Common myeloid progenitor, CD34-positive (primary cell): ENCODE measurements at regions not wholly inside any gene's neighbourhood (a gene's known extent, or its start where the extent isn't known, plus 50 kb on each side); places are given as distances from the start of the nearest gene placed in this dataset.

ENCODE experiments used
- CTCF ChIA-PET: fragments of 350-600 bp; sonication (Branson Sonifier 250); formaldehyde crosslinking; loops from one replicate; lab custom pipeline; 2021; ENCODE audit warnings: antibody characterized with exemption; lab: Charles Lee
- POLR2A ChIA-PET: fragments of 350-600 bp; sonication (Branson Sonifier 250); formaldehyde crosslinking; loops from one replicate; lab custom pipeline; 2021; ENCODE audit warnings: antibody characterized with exemption; lab: Charles Lee
- DNase-seq, 3 donors: peaks; one replicate each; pipeline versions ENCODE4 v3.0.0 to v3.0.0-alpha.2; 2013
- H3K27ac ChIP-seq, 2 experiments: 1 replicate in 1 of 2; 2 replicates in 1 of 2; pipeline ENCODE4 v1.7.0; 2013; ENCODE audit warnings: inconsistent platforms in 2 of 2, low read length in 2 of 2, mild to moderate bottlenecking in 2 of 2, low read depth in 1 of 2, moderate library complexity in 1 of 2; ENCODE audit not compliant: severe bottlenecking in 2 of 2, insufficient read depth in 1 of 2, poor library complexity in 1 of 2
- H3K27me3 ChIP-seq, 5 experiments: replicated peaks in 2 of 5; 1 replicate in 3 of 5; 2 replicates in 2 of 5; pipeline versions ENCODE4 v1.6.1 to v1.7.0; 2013; ENCODE audit warnings: low read length in 4 of 5, mild to moderate bottlenecking in 2 of 5, moderate library complexity in 2 of 5, inconsistent platforms in 1 of 5; ENCODE audit not compliant: insufficient read depth in 5 of 5, control insufficient read depth in 4 of 5
- H3K36me3 ChIP-seq, 4 experiments: 1 replicate in 2 of 4; 2 replicates in 2 of 4; pipeline versions ENCODE4 v1.6.1 to v1.7.0; 2013; ENCODE audit warnings: low read length in 3 of 4, control low read depth in 1 of 4, mild to moderate bottlenecking in 1 of 4; ENCODE audit not compliant: control insufficient read depth in 4 of 4, insufficient read depth in 4 of 4
- H3K4me1 ChIP-seq, 4 experiments: 1 replicate in 3 of 4; 2 replicates in 1 of 4; pipeline versions ENCODE4 v1.6.1 to v1.7.1; 2013; ENCODE audit warnings: low read length in 3 of 4, mild to moderate bottlenecking in 3 of 4, control low read depth in 1 of 4, inconsistent platforms in 1 of 4, moderate library complexity in 1 of 4; ENCODE audit not compliant: control insufficient read depth in 4 of 4, insufficient read depth in 4 of 4; ENCODE audit errors: control extremely low read depth in 1 of 4
- H3K4me3 ChIP-seq, 7 experiments: 1 replicate in 4 of 7; 2 replicates in 3 of 7; pipeline versions ENCODE4 v1.5.1 to v1.7.0; 2013; ENCODE audit warnings: mild to moderate bottlenecking in 7 of 7, low read length in 6 of 7, moderate library complexity in 6 of 7, inconsistent platforms in 2 of 7, low read depth in 2 of 7, control low read depth in 1 of 7; ENCODE audit not compliant: insufficient read depth in 4 of 7, control insufficient read depth in 1 of 7; ENCODE audit errors: extremely low read depth in 1 of 7
- H3K9me3 ChIP-seq, 5 experiments: 1 replicate in 4 of 5; 2 replicates in 1 of 5; pipeline versions ENCODE4 v1.6.1 to v1.7.1; 2013; ENCODE audit warnings: low read length in 4 of 5, mild to moderate bottlenecking in 2 of 5, inconsistent platforms in 1 of 5, low read depth in 1 of 5, moderate library complexity in 1 of 5; ENCODE audit not compliant: control insufficient read depth in 4 of 5, insufficient read depth in 2 of 5; ENCODE audit errors: control extremely low read depth in 1 of 5
- WGBS: methylation state at CpG from one replicate; pipeline ENCODE4 v1.1.5; 2013; ENCODE audit not compliant: insufficient coverage; 5-methylcytosine and 5-hydroxymethylcytosine counted together

- POLR2A ChIA-PET, result no interaction called here
Observed at GRCh38 chr4:128697323-128697722, 112.2 kb upstream of the JADE1 start.

GRCh38 chr4:128690011-128690410, 119.5 kb upstream of the JADE1 start:
- Histone ChIP-seq H3K9me3 (peaks cover 0 to 7% (median 0%) of the 10 kb centered on the region in 5 experiments), H3K27ac (no peak overlapping the region), H3K27me3 (no peaks in the 10 kb centered on the region), H3K36me3 (no peaks in the 10 kb centered on the region), H3K4me3 (no peak overlapping the region), H3K4me1 (no peaks in the 10 kb centered on the region)
- POLR2A ChIA-PET, result no interaction called here
- CTCF ChIA-PET, result no interaction called here
- 100% methylated on average over 2 of the region's 3 CpGs for WGBS
- no peak for DNase-seq

More at GRCh38 chr4:128697323-128697722, 112.2 kb upstream of the JADE1 start:
- WGBS, result 100% methylated on average over 4 of the region's 5 CpGs
- Histone ChIP-seq H3K27ac (no peak overlapping the region), H3K4me3 (no peak overlapping the region), H3K9me3 (peaks cover 0 to 7% (median 0%) of the 10 kb centered on the region in 5 experiments), H3K4me1 (no peaks in the 10 kb centered on the region), H3K27me3 (no peaks in the 10 kb centered on the region), H3K36me3 (no peaks in the 10 kb centered on the region)
- DNase-seq, result no peak
- CTCF ChIA-PET, result no interaction called here

GRCh38 chr4:128688846-128689437, 120.6 kb upstream of the JADE1 start:
- peak in 1 of 3 donors; percentile 10 for DNase-seq
- Histone ChIP-seq H3K36me3 (no peaks in the 10 kb centered on the region), H3K27ac (no peak overlapping the region), H3K27me3 (no peaks in the 10 kb centered on the region), H3K9me3 (peaks cover 0 to 4% (median 0%) of the 10 kb centered on the region in 5 experiments), H3K4me3 (no peak overlapping the region), H3K4me1 (no peaks in the 10 kb centered on the region)
- ChIA-PET POLR2A (no interaction called here), CTCF (no interaction called here)
- WGBS, result 100% methylated on average over 1 of the region's 3 CpGs

GRCh38 chr4:128688033-128688721, 121.3 kb upstream of the JADE1 start:
- Histone ChIP-seq H3K9me3 (no peaks in the 10 kb centered on the region), H3K4me1 (no peaks in the 10 kb centered on the region), H3K36me3 (no peaks in the 10 kb centered on the region), H3K4me3 (no peak overlapping the region), H3K27ac (no peak overlapping the region), H3K27me3 (no peaks in the 10 kb centered on the region)
- no peak for DNase-seq
- CTCF ChIA-PET, result no interaction called here
- 94% methylated on average over 3 of the region's 3 CpGs for WGBS
- POLR2A ChIA-PET, result no interaction called here

GRCh38 chr4:128686810-128687209, 122.7 kb upstream of the JADE1 start:
- Histone ChIP-seq H3K4me1 (no peaks in the 10 kb centered on the region), H3K36me3 (no peaks in the 10 kb centered on the region), H3K27me3 (no peaks in the 10 kb centered on the region), H3K9me3 (no peaks in the 10 kb centered on the region), H3K4me3 (no peak overlapping the region), H3K27ac (no peak overlapping the region)
- WGBS, result 100% methylated on average over 2 of the region's 2 CpGs
- no peak for DNase-seq
- POLR2A ChIA-PET, result no interaction called here
- CTCF ChIA-PET, result no interaction called here

GRCh38 chr4:128686032-128686465, 123.5 kb upstream of the JADE1 start:
- ChIA-PET POLR2A (no interaction called here), CTCF (no interaction called here)
- Histone ChIP-seq H3K4me1 (no peaks in the 10 kb centered on the region), H3K4me3 (no peak overlapping the region), H3K27ac (no peak overlapping the region), H3K9me3 (no peaks in the 10 kb centered on the region), H3K27me3 (no peaks in the 10 kb centered on the region), H3K36me3 (no peaks in the 10 kb centered on the region)
- DNase-seq, result peak in 1 of 3 donors; percentile 8
- WGBS, result 80% methylated on average over 2 of the region's 2 CpGs

- CTCF ChIA-PET, result no interaction called here
Observed at GRCh38 chr4:128684016-128684415, 125.5 kb upstream of the JADE1 start.

More at GRCh38 chr4:128684016-128684415, 125.5 kb upstream of the JADE1 start:
- DNase-seq, result no peak
- Histone ChIP-seq H3K27me3 (no peaks in the 10 kb centered on the region), H3K4me1 (no peaks in the 10 kb centered on the region), H3K9me3 (no peaks in the 10 kb centered on the region), H3K27ac (no peak overlapping the region), H3K36me3 (no peaks in the 10 kb centered on the region), H3K4me3 (no peak overlapping the region)
- POLR2A ChIA-PET, result no interaction called here
- no CpG with 5 or more reads among the region's 2 CpGs for WGBS
